A549 (cell line): ENCODE measurements at regions not wholly inside any gene's neighbourhood (a gene's known extent, or its start where the extent isn't known, plus 50 kb on each side); places are given as distances from the start of the nearest gene placed in this dataset.

Experiments
- ATAC-seq, 2 experiments: fragments of 200-7000 bp in 1 of 2; fragments of >200 bp in 1 of 2; cut with Nextera tagmentation in 1 of 2; cut with Tn5 transposase in 1 of 2; 3 replicates each; pipeline versions ENCODE4 v1.8.0 to v1.9.1; 2018 to 2020; ENCODE audit warnings: mild to moderate bottlenecking in 1 of 2, moderate library complexity in 1 of 2
- CTCF ChIA-PET: fragments of 300-600 bp; sonication (Branson Sonifier 250); formaldehyde crosslinking; extraction: SDS; loops from one replicate; lab custom pipeline; 2021; ENCODE audit warnings: antibody characterized with exemption, inconsistent platforms; lab: Yijun Ruan, JAX
- POLR2A ChIA-PET: fragments of 350-600 bp; formaldehyde crosslinking; extraction: SDS; loops from one replicate; lab custom pipeline; 2021; ENCODE audit warnings: antibody characterized with exemption, inconsistent platforms; lab: Yijun Ruan, JAX
- DNase-seq, 2 experiments: peaks; one replicate each; pipeline versions ENCODE4 v3.0.0 to v3.0.0-alpha.2; 2011 to 2016; ENCODE audit warnings: low read depth in 1 of 2, low spot score in 1 of 2
- FAIRE-seq: peaks from 2 replicates; lab custom pipeline; 2011; peaks lifted over from hg19 to GRCh38; lab: Jason Lieb, UNC
- H3K27ac ChIP-seq, 2 experiments: fragments of >200 bp; sonication (Bioruptor Twin); formaldehyde crosslinking; 3 replicates each; pipeline ENCODE4 v1.5.1; 2016 to 2017
- H3K4me1 ChIP-seq: fragments of >200 bp; sonication (Bioruptor Twin); formaldehyde crosslinking; 3 replicates; pipeline ENCODE4 v1.6.1; 2016
- H3K4me2 ChIP-seq: fragments of >200 bp; sonication (Bioruptor Twin); formaldehyde crosslinking; 3 replicates; pipeline ENCODE4 v1.6.1; 2016
- H3K4me3 ChIP-seq: fragments of >200 bp; sonication (Bioruptor Twin); formaldehyde crosslinking; 3 replicates; pipeline ENCODE4 v1.5.1; 2016
- H3K9me3 ChIP-seq: fragments of >200 bp; sonication (Bioruptor Twin); formaldehyde crosslinking; 3 replicates; pipeline ENCODE4 v1.6.1; 2016
- ATOH8 ChIP-seq: fragments of 250-450 bp; sonication (Bioruptor Pico); IDR thresholded peaks from 2 replicates; pipeline ENCODE4 v1.5.0; 2020; ENCODE audit warnings: low read depth, mild to moderate bottlenecking, moderate library complexity
- BCL3 ChIP-seq: fragments of >200 bp; sonication (Bioruptor Twin); formaldehyde crosslinking; IDR thresholded peaks from 3 replicates; pipeline ENCODE4 v1.6.1; 2016
- BHLHE40 ChIP-seq: IDR thresholded peaks from 2 replicates; pipeline ENCODE4 v1.6.1; 2012; ENCODE audit warnings: low read depth, low read length, inconsistent platforms
- CBX8 ChIP-seq: fragments of 200-600 bp; sonication (generic); IDR thresholded peaks from 2 replicates; pipeline ENCODE4 v1.6.1; 2016
- EP300 ChIP-seq, 2 experiments: fragments of >200 bp; sonication (Bioruptor Twin); formaldehyde crosslinking; IDR thresholded peaks; 2 replicates in 1 of 2; 3 replicates in 1 of 2; pipeline ENCODE4 v1.6.1; 2016 to 2017
- ESRRA ChIP-seq: fragments of 150-350 bp; IDR thresholded peaks from 2 replicates; pipeline ENCODE4 v1.6.1; 2014; ENCODE audit warnings: mild to moderate bottlenecking, low read length, borderline replicate concordance
- FOSB ChIP-seq: fragments of 250-450 bp; sonication (Bioruptor Pico); IDR thresholded peaks from 2 replicates; pipeline ENCODE4 v1.5.0; 2020; ENCODE audit warnings: mild to moderate bottlenecking, moderate library complexity
- FOSL2 ChIP-seq, 2 experiments: fragments of 450-650 bp in 1 of 2; fragments of >200 bp in 1 of 2; sonication (Bioruptor Twin) in 1 of 2; formaldehyde crosslinking; IDR thresholded peaks; 2 replicates each; pipeline versions ENCODE4 v1.5.0 to v1.6.1; 2016 to 2020; ENCODE audit warnings: mild to moderate bottlenecking in 1 of 2, moderate library complexity in 1 of 2
- FOXS1 ChIP-seq: fragments of 250-450 bp; sonication (Bioruptor Pico); IDR thresholded peaks from 2 replicates; pipeline ENCODE4 v1.5.0; 2020; ENCODE audit warnings: mild to moderate bottlenecking, moderate library complexity
- HOXA7 ChIP-seq: fragments of 250-450 bp; sonication (Bioruptor Pico); IDR thresholded peaks from 2 replicates; pipeline ENCODE4 v1.5.0; 2020; ENCODE audit warnings: mild to moderate bottlenecking, moderate library complexity
- HOXB5 ChIP-seq: fragments of 250-450 bp; sonication (Bioruptor Pico); IDR thresholded peaks from 2 replicates; pipeline ENCODE4 v1.5.0; 2020; ENCODE audit warnings: mild to moderate bottlenecking, moderate library complexity
- JUN ChIP-seq, 2 experiments: fragments of >200 bp; sonication (Bioruptor Twin); formaldehyde crosslinking; IDR thresholded peaks; 2 replicates in 1 of 2; 3 replicates in 1 of 2; pipeline ENCODE4 v1.6.1; 2016 to 2017
- JUNB ChIP-seq: fragments of >200 bp; sonication (Bioruptor Twin); formaldehyde crosslinking; IDR thresholded peaks from 2 replicates; pipeline ENCODE4 v1.6.1; 2016
- KDM1A ChIP-seq: fragments of 200-600 bp; sonication (generic); IDR thresholded peaks from 2 replicates; pipeline ENCODE4 v1.6.1; 2016; ENCODE audit warnings: low read depth, mild to moderate bottlenecking
- KDM5A ChIP-seq: fragments of 200-600 bp; sonication (generic); IDR thresholded peaks from 2 replicates; pipeline ENCODE4 v1.6.1; 2016; ENCODE audit warnings: antibody characterized with exemption, mild to moderate bottlenecking
- NR3C1 ChIP-seq: fragments of >200 bp; sonication (Bioruptor Twin); formaldehyde crosslinking; IDR thresholded peaks from 3 replicates; pipeline ENCODE4 v1.6.1; 2017
- POLR2AphosphoS2 ChIP-seq: conservative IDR thresholded peaks from 2 replicates; pipeline ENCODE4 v1.6.1; 2012; ENCODE audit warnings: low read length, improper control_type of control experiment, inconsistent platforms
- REST ChIP-seq: fragments of 200-600 bp; sonication (generic); IDR thresholded peaks from 2 replicates; pipeline ENCODE4 v1.6.1; 2016; ENCODE audit warnings: antibody characterized with exemption, mild to moderate bottlenecking, moderate library complexity
- RFX5 ChIP-seq: fragments of 450-650 bp; IDR thresholded peaks from 2 replicates; pipeline ENCODE4 v1.7.1; 2014; ENCODE audit warnings: antibody characterized with exemption, mild to moderate bottlenecking, moderate library complexity
- TP53 ChIP-seq: fragments of 250-450 bp; sonication (Bioruptor Pico); IDR thresholded peaks from 2 replicates; pipeline ENCODE4 v1.5.0; 2021; ENCODE audit warnings: mild to moderate bottlenecking, moderate library complexity
- ZFP36 ChIP-seq: fragments of 450-650 bp; IDR thresholded peaks from 2 replicates; pipeline ENCODE4 v1.6.1; 2014; ENCODE audit warnings: borderline replicate concordance; ENCODE audit not compliant: partially characterized antibody
- ZNF302 ChIP-seq: fragments of 250-450 bp; sonication (Bioruptor Pico); IDR thresholded peaks from 2 replicates; pipeline ENCODE4 v1.9.0; 2021; ENCODE audit warnings: inconsistent platforms, mild to moderate bottlenecking, moderate library complexity
- WGBS: methylation state at CpG from one replicate; pipeline ENCODE4 v1.1.6; 2017; ENCODE audit errors: missing lambda C conversion rate; 5-methylcytosine and 5-hydroxymethylcytosine counted together
- TF ChIP-seq, protein P1 (sequence below): IDR thresholded peaks from 2 replicates; pipeline ENCODE4 v1.6.1; 2012

DNA sequence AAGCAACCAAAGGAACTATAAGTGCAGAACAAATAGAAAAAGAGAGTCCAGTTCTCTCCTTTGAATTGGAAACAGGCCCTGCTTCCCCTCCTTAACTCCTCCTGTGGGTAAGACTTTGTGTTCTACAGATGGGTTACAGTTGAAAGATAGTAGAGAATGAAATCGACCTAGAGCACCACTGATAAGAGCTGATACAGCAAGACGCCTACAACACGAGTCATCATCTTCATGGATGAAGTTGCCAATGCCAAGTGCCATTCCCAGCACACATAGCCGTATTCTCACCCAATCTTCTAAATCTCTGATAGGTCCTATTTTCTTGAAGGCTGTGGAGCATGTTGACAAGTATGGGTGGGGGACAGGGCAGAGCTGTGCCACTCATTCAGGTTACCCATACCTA lies 99.8 kb upstream of the CAMK1G start:
- POLR2A ChIA-PET: no interaction called here
- no peaks in the 10 kb centered on the region for H3K4me1 ChIP-seq
- no peak for DNase-seq
- ATAC-seq: no peak
- no peaks in the 10 kb centered on the region for H3K9me3 ChIP-seq
- H3K4me2 ChIP-seq: no peak overlapping the region
- no peak overlapping the region for H3K27ac ChIP-seq
- WGBS: 38% methylated on average over 4 of the region's 4 CpGs
- no peak for FAIRE-seq
- H3K4me3 ChIP-seq: no peak overlapping the region
- TF ChIP-seq TP53 (no peak), POLR2AphosphoS2 (no peak), CBX8 (no peak), ZFP36 (no peak), EP300 (IDR thresholded peaks at IDR 0.05) (no peak), BCL3 (no peak), REST (no peak), NR3C1 (no peak), ATOH8 (CRISPR knock-in tag) (no peak)
- CTCF ChIA-PET: no interaction called here

DNA sequence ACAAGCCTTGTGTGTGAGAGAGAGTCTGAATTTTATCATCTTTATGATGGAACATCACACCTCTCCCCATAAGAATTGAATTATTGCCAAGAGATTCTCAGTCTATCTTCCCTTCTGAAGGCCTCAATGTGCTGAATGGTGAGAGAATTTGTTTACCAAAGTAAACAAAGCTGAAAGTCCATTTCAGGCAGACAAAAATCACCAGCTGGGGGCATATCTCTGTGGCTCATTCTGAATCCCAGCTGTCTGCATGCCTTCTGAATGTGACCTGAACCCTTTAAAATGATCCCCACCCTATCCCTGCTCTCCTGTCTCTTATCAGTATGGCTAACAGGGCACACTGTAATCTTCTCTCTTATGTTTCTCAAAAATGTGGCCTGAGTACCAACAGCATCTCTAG lies 99.1 kb upstream of the CAMK1G start:
- ATAC-seq (no peak), FAIRE-seq (no peak), DNase-seq (no peak)
- no peak overlapping the region for H3K27ac ChIP-seq
- ChIA-PET POLR2A (no interaction called here), CTCF (no interaction called here)
- TF ChIP-seq ESRRA: no peak
- TF ChIP-seq CBX8: no peak
- no peak for TF ChIP-seq TP53
- no peak for TF ChIP-seq FOSL2 (IDR thresholded peaks at IDR 0.05)
- TF ChIP-seq FOSL2 (CRISPR knock-in tag; IDR thresholded peaks at IDR 0.05): no peak
- TF ChIP-seq NR3C1: no peak
- TF ChIP-seq, protein P1, sequence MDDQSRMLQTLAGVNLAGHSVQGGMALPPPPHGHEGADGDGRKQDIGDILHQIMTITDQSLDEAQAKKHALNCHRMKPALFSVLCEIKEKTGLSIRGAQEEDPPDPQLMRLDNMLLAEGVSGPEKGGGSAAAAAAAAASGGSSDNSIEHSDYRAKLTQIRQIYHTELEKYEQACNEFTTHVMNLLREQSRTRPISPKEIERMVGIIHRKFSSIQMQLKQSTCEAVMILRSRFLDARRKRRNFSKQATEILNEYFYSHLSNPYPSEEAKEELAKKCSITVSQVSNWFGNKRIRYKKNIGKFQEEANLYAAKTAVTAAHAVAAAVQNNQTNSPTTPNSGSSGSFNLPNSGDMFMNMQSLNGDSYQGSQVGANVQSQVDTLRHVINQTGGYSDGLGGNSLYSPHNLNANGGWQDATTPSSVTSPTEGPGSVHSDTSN: no peak
- no peak for TF ChIP-seq ATOH8 (CRISPR knock-in tag)
- no peak for TF ChIP-seq FOXS1 (CRISPR knock-in tag)
- no peak for TF ChIP-seq REST
- TF ChIP-seq JUNB: no peak
- TF ChIP-seq KDM1A: no peak
- no peak for TF ChIP-seq KDM5A
- no peak for TF ChIP-seq HOXA7 (CRISPR knock-in tag)
- no peak for TF ChIP-seq RFX5
- TF ChIP-seq FOSB (CRISPR knock-in tag): no peak
- no peak for TF ChIP-seq BHLHE40
- TF ChIP-seq JUN (IDR thresholded peaks at IDR 0.05): no peak
- TF ChIP-seq ZNF302 (CRISPR knock-in tag): no peak
- no peak for TF ChIP-seq HOXB5
- TF ChIP-seq BCL3: no peak
- H3K4me2 ChIP-seq: no peak overlapping the region
- no peaks in the 10 kb centered on the region for H3K4me1 ChIP-seq
- no peak overlapping the region for H3K4me3 ChIP-seq
- H3K9me3 ChIP-seq: no peaks in the 10 kb centered on the region
